GM21360 (cell line): ENCODE measurements at regions not wholly inside any gene's neighbourhood (a gene's known extent, or its start where the extent isn't known, plus 50 kb on each side); places are given as distances from the start of the nearest gene placed in this dataset.

ENCODE experiments used
- ATAC-seq: cut with Tn5 transposase; IDR thresholded peaks from one replicate; pipeline ENCODE4 v1.9.1; 2021; ENCODE audit warnings: mild to moderate bottlenecking, moderate library complexity; ENCODE audit not compliant: unreplicated experiment

DNA sequence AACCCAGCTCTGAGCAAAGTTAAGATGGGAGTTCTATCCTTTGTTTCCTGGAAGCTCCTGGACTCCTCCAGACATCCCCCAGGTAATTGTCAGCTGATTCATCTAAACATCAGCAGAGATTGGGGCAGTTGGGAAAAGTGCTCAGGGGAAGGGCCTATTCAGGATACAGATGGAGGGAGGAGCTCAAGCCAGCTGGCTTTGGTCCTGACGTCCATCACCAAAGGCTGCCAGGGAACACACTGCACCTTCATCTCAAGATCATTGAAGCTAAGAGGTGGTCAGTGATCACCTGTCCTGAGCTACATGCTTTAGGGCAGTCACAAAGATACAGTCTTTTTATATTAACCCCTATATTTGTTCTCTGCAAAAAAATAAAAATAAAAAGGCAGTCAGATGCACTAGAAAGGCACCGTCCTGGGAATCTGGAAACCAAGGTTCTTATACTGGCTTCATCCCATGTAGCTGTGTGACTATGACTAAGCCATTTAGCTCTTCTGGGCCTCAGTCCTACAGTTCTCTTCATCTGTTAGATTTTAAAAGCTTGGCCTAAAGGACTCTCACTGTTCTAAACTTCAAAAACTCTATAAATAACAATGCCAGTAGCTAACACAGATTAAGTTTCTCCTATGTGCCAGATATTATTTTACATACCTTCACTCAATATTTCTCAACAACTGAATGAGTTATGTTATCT lies 446.5 kb downstream of the BCL11A start:
- ATAC-seq: no peak

DNA sequence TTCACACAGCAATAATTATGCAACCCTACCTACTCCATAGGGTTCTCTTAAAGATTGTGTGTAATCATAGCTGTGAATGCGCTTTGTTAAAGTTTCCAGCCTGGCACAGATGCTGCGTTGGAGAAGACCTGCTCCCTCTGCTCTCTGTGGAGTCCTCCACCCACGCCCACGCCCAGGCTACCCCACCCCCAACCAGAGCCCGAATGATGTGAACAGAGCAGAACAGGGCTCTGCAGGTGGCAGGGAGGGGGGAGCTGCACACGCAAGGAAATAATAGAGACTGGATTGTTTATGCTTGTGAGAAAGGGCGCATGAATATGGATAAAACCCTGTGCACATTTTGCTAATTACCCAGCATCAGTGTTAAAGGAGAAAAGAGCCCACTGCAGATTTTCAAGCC lies 447.5 kb downstream of the BCL11A start:
- ATAC-seq: no peak

DNA sequence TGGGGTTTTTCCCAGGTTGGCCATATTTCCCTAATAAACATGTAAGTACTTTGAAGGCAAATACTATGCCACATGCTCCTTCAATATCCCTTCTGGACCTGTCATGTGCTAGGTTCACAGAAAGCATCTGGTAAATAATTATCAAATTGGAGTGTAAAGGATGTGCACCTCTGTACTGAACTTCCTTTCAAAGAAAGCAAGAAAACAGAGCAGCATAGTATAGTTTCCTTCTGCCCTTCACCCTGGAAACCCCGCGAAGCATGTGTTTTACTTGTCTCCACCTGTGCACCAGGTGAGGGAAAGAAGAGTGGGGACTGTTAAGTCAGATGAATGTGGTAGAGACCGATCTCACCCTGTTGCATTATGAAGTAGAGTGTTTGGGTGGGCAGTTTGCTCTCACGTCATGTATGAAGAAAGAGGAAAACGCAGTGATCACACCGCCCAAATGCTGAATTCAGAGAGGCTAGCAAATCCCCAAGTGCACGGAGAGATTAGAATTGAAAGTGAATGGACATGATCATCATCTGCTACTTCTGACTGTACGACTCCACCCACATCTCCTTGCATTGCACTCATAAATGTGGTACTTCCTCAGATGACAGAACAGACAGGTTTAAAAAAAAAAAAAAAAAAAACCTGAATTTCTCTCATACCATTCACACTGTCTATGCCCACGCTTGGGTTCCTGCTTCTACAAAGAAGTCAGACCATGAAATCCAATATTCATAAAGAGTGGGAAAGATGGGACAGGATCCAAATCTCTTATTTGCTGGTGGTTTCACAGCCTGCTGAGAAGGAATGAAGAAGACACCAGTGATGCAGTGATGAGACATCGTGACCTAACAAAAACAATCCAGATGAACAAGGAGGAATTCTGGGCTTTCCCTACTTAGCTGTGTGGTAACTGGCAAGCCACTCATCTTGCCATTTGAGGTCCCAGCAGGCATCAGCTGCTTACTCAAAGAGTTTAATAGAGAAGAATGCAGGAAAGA lies 448.6 kb downstream of the BCL11A start:
- ATAC-seq: no peak

DNA sequence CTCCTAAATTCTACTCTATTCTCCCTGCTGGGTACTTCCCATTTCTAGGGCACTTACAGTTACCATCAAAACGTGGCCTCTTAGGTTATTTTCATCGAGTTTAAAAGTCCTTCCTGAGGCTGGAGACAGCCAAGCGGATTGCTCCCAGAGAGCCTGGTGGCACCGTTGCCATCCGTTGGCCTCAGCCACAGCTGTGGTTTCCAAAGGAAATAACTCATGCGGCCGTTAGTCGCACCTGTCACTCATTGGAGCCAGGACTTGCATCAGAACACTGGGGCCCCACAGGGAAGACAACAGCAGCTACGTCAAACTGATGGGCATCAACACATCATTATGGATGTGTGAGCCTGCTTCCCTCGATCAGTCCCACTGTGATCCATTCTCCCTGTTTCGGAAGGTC lies 453.4 kb downstream of the BCL11A start:
- ATAC-seq: no peak

DNA sequence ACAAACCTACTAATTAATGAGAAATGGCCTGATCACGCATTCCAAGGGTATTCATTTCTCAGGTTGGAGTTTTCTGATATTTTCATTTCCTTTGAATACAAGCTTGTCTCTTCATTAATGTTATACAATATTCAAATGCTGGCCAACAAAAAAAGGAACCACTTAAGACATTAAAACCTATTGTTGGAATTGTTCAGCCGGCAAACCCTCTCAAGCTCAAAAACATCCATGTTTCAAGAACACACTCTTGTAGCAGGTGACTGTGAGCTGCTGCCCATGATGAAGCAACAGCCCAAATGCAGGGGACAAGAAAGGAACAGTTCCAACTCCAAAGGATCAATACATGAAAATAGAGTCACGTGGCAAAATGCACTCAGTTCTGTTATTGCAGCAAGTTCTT lies 454.5 kb downstream of the BCL11A start:
- no peak for ATAC-seq

DNA sequence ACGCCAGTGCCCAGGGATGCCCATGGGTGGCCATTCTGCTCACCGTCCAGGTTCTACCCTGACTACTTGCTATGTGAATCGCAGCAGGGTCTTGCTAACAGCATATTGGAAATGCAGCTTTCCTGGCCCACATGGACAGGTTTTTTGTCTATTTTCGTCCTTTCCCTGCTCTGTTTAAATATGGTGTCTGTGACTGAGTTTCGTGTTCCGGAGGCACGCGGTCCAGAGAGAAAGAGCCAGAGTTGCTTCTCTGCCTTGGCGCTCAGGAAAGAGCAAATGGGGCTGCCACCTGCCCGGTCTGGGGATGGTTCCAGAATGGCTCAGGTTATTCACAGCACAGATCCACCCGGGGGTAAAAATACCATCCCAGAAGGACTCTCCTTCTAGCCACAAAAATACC lies 456.2 kb downstream of the BCL11A start:
- no peak for ATAC-seq

DNA sequence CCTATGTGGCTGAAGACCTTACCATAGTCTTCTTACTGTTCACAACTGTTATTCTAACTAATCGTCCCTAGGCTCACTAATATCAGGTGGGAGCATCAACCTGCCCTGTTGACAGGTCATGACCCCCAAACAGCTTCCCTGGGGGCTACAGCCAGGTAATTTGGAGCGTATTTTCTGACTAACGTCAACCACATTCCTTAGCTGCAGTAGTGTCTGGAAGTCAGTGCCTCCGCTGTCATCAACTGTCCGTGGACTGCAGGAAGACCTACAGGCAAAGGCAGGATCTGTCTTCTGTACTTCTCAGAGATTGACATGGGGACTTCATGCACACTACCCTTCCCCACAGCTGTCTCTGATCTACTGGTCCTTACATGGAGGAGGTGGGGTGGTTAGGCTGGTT lies 456.9 kb downstream of the BCL11A start:
- no peak for ATAC-seq

DNA sequence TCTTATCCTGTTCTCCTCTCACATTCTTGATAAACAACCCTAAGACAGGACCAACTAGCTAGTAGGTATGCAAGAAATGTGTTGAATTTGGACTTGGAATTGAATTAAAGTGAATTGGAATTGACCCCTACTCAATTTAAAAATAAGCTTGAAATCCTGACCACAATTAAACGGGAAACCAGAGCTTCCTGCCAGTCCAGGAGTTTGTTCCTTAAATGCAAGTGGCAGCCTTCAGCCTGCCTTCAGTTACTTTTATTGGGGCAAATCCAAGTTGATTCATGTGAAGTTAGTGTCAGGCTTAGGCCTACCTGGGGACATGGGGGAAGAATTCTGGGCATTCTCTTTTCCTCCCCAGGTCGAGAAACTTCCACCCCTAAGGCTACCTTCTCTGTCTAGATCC lies 457.6 kb downstream of the BCL11A start:
- ATAC-seq: no peak

DNA sequence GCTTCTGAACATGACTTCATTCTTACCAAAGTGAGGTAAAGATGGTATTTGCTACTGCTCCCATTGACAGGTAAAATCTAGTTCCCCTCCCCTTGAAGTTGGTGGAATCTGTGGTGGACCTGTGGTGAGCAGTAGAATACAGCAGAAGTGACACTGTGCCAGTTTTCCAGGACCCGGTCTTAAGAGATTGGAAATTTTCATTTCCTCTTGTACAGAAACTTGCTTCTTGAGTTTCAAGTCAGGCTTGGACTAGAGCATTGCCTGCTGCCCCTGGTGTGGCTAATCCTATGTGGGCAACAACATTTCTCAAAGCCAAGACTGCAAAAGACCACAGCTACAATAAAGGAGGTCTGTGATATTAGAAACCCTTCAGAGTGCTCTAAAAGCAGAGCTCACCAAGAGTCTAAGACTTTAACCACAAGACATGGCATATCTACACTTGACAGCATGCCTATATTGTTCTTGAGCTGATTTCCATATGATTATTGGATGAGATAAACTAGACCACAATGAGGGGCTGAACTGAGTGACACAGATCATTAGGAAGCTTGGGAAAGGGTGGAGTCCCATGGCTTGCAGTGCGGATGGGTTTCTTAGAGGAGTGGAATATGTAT lies 458.1 kb downstream of the BCL11A start:
- ATAC-seq: no peak

DNA sequence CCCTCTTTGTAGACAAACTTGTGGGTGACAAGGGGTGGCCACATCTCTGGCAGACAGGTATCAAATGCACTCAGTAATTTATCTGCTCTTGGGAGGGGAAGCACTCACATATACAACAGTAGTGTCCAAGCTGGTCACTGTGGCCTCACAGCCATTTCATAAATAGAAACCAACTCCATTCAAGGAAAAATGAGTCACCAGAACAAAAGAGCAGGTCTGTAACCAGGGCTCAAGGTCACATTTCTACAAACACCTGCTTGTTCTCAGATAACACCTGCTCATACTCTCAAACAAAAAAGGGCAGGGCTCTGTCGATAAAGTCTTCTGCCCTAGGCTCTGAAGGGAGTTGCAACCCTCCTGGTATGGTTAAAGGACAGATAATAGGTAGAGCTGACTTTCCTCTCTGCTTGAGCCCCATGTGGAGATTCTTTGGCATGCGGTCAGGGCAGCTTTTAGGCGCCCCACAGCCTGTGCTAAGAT lies 459.0 kb downstream of the BCL11A start:
- ATAC-seq: no peak

DNA sequence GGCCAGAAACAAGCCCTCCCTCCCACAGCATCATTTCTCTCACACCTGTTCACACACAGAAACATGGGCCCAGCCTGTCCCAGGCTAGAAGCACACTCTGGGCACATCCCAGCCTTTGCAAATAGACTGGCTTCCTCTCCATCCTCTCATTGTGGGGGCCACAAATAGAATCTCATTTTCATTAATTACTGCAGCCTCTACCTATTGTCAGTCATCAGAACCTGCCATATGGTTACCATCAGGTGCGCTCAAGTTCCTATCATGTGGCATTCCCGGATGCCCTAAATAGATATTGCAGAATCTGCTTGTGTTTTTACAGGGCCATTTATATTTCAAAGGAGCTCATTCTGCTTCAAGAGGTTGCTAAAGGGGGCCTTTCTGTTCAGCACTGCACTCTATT lies 460.7 kb downstream of the BCL11A start:
- no peak for ATAC-seq

DNA sequence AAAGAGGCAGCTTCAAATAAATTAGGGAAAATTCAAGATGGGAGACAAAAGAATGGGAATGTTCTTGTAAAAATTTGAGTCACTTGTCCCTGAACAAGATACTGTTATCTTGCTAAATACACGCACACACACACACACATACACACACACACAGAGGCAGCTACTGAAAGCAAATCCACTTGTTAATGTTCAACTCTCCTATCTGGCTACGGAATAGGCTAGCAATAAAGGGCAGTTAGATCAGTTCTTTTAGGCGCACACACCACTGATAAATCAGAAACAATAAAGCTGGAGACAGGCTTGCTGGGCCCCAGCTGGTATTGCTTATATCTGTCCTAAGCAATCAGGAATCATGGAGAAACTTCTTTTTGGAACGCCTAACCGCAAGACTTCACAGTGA lies 461.6 kb downstream of the BCL11A start:
- no peak for ATAC-seq

DNA sequence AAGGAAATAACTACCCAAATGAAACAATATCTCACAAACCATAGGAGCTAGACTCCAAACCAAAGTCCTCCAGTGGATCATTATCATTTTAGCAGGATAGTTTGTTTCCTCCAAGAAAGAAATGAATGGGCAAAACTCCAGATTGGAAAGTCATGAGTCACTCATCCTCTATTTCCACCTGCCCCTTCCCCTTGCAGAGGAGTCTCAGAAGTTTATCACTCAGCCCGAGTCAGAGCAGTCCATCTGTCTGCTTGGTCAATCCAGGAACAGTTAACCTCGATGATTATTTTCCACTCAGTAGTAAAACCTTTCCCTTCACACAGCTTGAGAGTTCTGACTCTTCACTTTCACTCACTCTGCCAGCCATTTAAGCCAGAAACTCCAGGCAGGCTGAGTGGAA lies 462.2 kb downstream of the BCL11A start:
- ATAC-seq: no peak

DNA sequence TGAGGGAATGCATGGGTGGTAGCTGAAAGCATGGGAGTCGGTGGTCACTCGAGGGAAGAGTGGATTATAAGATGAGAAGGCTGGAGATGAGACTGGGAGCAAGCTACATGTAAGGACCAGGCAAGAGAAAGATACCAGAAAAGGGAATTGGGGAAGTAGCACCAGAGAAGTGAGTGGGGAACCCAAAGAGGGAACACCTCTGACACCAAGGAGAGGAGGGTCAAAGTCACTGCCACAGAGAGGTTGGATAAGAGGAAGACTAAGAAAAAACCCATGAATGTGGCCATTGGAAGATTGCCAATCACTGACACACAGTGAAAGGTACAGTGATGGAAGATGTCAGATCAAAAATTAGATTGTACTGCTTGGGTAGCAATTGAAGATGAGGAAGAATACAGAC lies 473.9 kb downstream of the BCL11A start:
- no peak for ATAC-seq

DNA sequence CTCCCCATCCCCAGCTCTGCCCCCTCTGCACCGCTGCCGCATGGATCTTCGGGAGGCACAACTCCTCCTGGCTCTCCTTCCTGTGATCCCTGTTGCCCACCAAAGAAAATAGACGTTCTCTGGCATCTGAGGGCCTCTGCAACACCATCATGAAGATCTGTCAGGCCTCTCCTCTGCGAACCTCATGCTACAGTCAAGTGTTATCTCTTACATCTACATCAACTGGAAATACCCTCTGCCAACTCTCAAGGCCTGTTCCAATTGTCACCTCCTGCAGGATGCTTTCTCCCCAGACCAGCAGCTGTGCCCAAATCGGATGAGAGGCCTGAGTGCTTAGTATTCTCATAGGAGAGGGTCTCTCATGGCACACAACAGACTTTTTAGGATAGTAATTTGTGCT lies 478.4 kb downstream of the BCL11A start:
- no peak for ATAC-seq

DNA sequence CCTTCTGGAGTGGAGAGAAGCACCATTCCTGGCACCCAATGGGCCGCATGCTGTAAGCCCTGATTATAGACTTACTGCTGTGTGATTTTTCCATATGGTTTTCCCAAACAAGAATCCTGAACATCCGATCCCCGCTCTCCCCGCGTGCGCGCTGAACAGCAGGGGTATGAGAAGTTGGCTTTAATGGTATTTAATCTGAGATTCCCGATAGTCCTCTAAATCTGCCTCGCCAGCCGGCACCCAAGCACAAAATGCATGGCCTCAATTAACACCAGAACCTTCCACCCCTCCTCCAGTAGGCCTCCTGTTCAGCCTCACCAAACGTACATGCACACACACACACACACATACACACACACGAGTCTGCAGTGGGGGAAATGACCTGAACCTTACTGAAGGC lies 480.3 kb downstream of the BCL11A start:
- ATAC-seq: no peak

DNA sequence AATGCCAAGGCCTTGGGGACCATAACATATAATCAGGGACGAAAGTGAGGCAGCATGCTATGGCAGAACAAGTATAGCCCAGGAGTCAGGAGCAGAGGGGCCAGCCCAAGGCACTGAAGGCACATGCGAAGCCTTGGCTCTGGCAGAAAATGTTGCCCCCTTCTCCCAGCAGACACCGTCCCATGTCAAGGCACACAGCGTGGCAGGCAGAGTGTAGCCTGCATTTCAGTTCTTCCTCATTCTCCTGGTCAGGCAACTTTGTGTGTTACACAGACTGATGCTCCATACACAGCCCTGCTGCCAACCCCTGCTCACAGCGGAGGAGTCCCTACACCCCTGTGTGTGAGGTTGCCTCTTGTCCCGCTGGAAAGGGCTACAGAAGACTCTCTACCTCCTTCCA lies 480.8 kb downstream of the BCL11A start:
- no peak for ATAC-seq

DNA sequence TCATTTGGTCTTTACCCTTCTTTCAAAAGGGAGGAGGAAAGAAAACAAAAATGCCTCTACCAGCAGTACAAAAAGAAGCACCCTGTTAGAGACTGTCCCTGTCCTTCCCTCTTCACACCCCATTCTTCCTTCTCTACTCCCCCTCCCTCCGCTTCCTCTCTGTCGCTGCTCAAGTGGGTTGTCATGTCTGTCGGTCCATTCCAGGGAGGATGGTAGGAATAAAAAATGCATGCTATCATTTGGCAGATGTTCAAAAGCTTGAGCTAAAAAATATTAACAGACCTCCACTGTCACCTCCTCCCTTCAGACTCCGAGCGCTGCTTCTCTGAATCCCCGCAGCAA lies 482.0 kb downstream of the BCL11A start:
- no peak for ATAC-seq

DNA sequence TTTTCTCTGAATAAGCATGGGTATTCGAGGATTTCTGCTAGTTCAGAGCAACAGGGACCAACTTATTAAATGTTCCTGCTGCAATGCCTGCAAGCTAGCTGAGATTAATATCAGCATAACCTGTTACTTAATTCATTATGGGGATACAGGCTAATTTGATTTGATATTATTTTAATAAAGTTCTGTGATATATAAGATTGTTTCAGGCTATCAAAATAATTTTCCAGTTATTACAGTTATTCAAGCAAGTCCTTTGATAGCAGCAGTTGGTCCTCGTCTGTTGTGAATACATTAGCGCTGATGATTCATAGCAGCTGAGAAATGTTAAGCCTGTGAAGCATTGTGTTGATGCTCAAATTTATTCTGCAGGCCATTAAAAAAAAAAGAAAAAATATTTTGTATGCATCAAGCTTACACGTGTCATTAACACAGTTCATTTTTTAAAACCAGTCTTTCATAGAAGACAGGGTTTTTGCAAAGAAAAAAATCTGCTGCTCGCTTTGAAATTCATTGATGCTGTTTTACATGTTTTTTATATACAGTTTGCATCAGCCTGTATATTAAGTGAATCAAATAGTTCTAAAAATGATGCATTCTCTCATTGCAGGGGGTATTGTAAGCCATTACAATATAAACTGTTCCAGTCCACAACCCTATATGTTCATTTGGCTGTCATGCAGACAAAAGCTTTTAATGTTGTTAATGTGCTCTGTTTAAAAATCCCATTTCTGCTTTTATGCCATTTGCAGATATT lies 482.5 kb downstream of the BCL11A start:
- no peak for ATAC-seq

DNA sequence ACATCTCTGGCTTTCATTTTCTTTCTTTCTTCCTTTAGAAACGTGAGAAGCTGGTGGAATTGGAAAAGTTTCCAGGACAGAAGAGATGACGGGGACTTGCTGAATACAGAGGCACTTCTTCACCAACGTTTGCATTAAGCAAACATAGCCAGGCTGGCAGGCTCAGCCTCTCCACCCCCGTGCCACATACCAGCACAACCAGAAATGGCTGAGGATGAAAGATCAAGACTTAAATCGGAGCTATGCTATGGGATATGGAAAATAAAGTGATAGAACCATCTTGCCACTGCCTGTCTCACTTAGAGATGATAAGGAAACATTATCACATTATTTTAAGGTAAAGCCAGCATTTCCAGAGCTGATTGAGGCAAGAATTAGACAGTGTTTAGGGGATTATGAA lies 483.3 kb downstream of the BCL11A start:
- ATAC-seq: no peak

DNA sequence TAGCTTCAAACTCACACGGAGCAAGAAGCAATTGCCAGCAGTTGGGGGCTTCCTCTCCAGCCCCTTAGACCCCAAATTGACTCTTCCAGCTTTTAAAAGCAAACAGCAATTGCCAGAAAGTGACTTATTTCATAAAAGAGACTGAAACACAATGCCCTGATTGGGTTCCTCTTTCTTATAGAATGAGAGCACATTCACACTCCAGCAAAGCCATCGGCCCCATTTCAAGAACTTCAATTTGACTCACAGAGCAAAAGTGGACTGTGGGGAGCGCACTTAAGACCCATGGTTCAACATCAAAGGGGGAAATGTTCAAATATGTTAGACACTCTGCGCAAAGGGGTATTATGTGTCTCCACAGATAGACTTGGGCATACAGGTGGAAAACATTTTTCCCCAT lies 484.7 kb downstream of the BCL11A start:
- ATAC-seq: no peak
